HCT116 (cell line): ENCODE measurements at regions not wholly inside any gene's neighbourhood (a gene's known extent, or its start where the extent isn't known, plus 50 kb on each side); places are given as distances from the start of the nearest gene placed in this dataset.

Source experiments
- ATAC-seq: fragments of 200-7000 bp; cut with Tn5 transposase; 2 replicates; pipeline ENCODE4 v1.9.1; 2020; ENCODE audit warnings: mild to moderate bottlenecking, moderate library complexity
- BruUV-seq: library from RNA; stranded (reverse); fragments of 400-500 nt; replicated peaks from 2 replicates; lab custom pipeline; 2021; lab: Mats Ljungman, UMichigan
- CTCF ChIA-PET: fragments of 300-600 bp; sonication (Branson Sonifier 250); formaldehyde crosslinking; loops from one replicate; lab custom pipeline; 2021; ENCODE audit warnings: antibody characterized with exemption; lab: Charles Lee
- POLR2A ChIA-PET: fragments of 300-600, 350-600 bp; sonication (Branson Sonifier 250); formaldehyde crosslinking; loops from one replicate; lab custom pipeline; 2021; ENCODE audit warnings: antibody characterized with exemption; lab: Charles Lee
- RAD21 ChIA-PET, 2 experiments: fragments of 300-600 bp; sonication (Branson Sonifier 250); formaldehyde crosslinking; loops; one replicate each; lab custom pipeline; 2023; ENCODE audit warnings: low total read pairs in 2 of 2; ENCODE audit not compliant: uncharacterized antibody in 2 of 2, unreplicated experiment in 2 of 2, low non-redundant PET in 1 of 2; lab: Charles Lee
- DNase-seq: peaks from one replicate; pipeline ENCODE4 v3.0.0-alpha.2; 2010; ENCODE audit warnings: low read depth, low spot score
- H2AFZ ChIP-seq: fragments of 200-600 bp; shearing (Covaris generic), sonication (generic); 2 replicates; pipeline ENCODE4 v1.6.1; 2017; ENCODE audit warnings: low read depth, mixed run types, mixed read lengths, antibody characterized with exemption, low read length; ENCODE audit not compliant: poor library complexity, severe bottlenecking
- H3K27ac ChIP-seq: 2 replicates; pipeline ENCODE4 v1.5.1; 2012; ENCODE audit warnings: low read depth, low read length
- H3K27me3 ChIP-seq: fragments of 200-600 bp; sonication (generic); 2 replicates; pipeline ENCODE4 v1.6.1; 2016; ENCODE audit warnings: mixed run types, low read length, mixed read lengths; ENCODE audit not compliant: insufficient read depth
- H3K36me3 ChIP-seq, 2 experiments: fragments of 200-500 bp in 1 of 2; fragments of 200-600 bp in 1 of 2; sonication (Bioruptor generic) in 1 of 2; sonication (generic) in 1 of 2; 2 replicates each; pipeline versions ENCODE4 v1.5.1 to v1.6.1; 2014 to 2016; ENCODE audit warnings: low read length in 2 of 2, inconsistent platforms in 1 of 2, mixed read lengths in 1 of 2, mixed run types in 1 of 2; ENCODE audit not compliant: insufficient read depth in 2 of 2, control insufficient read depth in 1 of 2
- H3K4me1 ChIP-seq, 2 experiments: fragments of 200-600 bp in 1 of 2; sonication (generic) in 1 of 2; 2 replicates each; pipeline versions ENCODE4 v1.5.1 to v1.6.1; 2012 to 2017; ENCODE audit warnings: low read length in 2 of 2, inconsistent platforms in 1 of 2, mild to moderate bottlenecking in 1 of 2, mixed read lengths in 1 of 2, mixed run types in 1 of 2, moderate library complexity in 1 of 2; ENCODE audit not compliant: insufficient read depth in 2 of 2, control insufficient read depth in 1 of 2
- H3K4me2 ChIP-seq: fragments of 200-600 bp; sonication (generic); 2 replicates; pipeline ENCODE4 v1.6.1; 2017; ENCODE audit warnings: mixed run types, low read length, mixed read lengths
- H3K4me3 ChIP-seq, 2 experiments: fragments of 200-600 bp in 1 of 2; sonication (generic) in 1 of 2; replicated peaks in 1 of 2; 2 replicates each; pipeline ENCODE4 v1.5.1; 2011 to 2016; ENCODE audit warnings: low read length in 2 of 2, control low read depth in 1 of 2, low read depth in 1 of 2, mild to moderate bottlenecking in 1 of 2, mixed read lengths in 1 of 2, mixed run types in 1 of 2
- H3K79me2 ChIP-seq: fragments of 200-600 bp; sonication (generic); 2 replicates; pipeline ENCODE4 v1.6.1; 2017; ENCODE audit warnings: mild to moderate bottlenecking, mixed run types, low read length, moderate library complexity, mixed read lengths; ENCODE audit not compliant: insufficient read depth
- H3K9ac ChIP-seq: fragments of 200-600 bp; sonication (generic); 2 replicates; pipeline ENCODE4 v1.6.1; 2016; ENCODE audit warnings: low read length, mixed read lengths
- H3K9me2 ChIP-seq: fragments of 200-600 bp; sonication (generic), shearing (Covaris generic); 2 replicates; pipeline ENCODE4 v1.6.1; 2017; ENCODE audit warnings: mixed run types, mild to moderate bottlenecking, moderate library complexity; ENCODE audit not compliant: insufficient read depth
- H3K9me3 ChIP-seq, 2 experiments: fragments of 200-500 bp in 1 of 2; fragments of 200-600 bp in 1 of 2; sonication (Bioruptor generic) in 1 of 2; sonication (generic) in 1 of 2; 2 replicates each; pipeline ENCODE4 v1.6.1; 2014 to 2017; ENCODE audit warnings: low read length in 2 of 2, mixed read lengths in 2 of 2, inconsistent platforms in 1 of 2, low read depth in 1 of 2, mild to moderate bottlenecking in 1 of 2, mixed run types in 1 of 2, moderate library complexity in 1 of 2; ENCODE audit not compliant: control insufficient read depth in 1 of 2, insufficient read depth in 1 of 2
- H4K20me1 ChIP-seq: fragments of 200-600 bp; sonication (generic), shearing (Covaris generic); 2 replicates; pipeline ENCODE4 v1.6.1; 2017; ENCODE audit warnings: mixed run types, mild to moderate bottlenecking, moderate library complexity; ENCODE audit not compliant: insufficient read depth
- CTCF ChIP-seq, 3 experiments: fragments of 200-600 bp in 1 of 3; sonication (generic) in 1 of 3; IDR thresholded peaks in 2 of 3; conservative IDR thresholded peaks in 1 of 3; 2 replicates each; pipeline ENCODE4 v1.5.1; 2012 to 2017; ENCODE audit warnings: low read depth in 2 of 3, low read length in 2 of 3, antibody characterized with exemption in 1 of 3, borderline replicate concordance in 1 of 3, control low read depth in 1 of 3, mild to moderate bottlenecking in 1 of 3, mixed read lengths in 1 of 3, mixed run types in 1 of 3, moderate library complexity in 1 of 3; ENCODE audit not compliant: insufficient read depth in 1 of 3
- EZH2 ChIP-seq: fragments of 200-600 bp; sonication (generic); IDR thresholded peaks from 2 replicates; pipeline ENCODE4 v1.6.1; 2017; ENCODE audit warnings: antibody characterized with exemption, mixed run types
- EZH2phosphoT487 ChIP-seq: fragments of 200-600 bp; IDR thresholded peaks from 2 replicates; pipeline ENCODE4 v1.6.1; 2018; ENCODE audit warnings: antibody characterized with exemption, borderline replicate concordance
- JUND ChIP-seq: IDR thresholded peaks from 2 replicates; pipeline ENCODE4 v1.6.1; 2012
- RAD21 ChIP-seq: IDR thresholded peaks from 2 replicates; pipeline ENCODE4 v1.6.1; 2012; ENCODE audit warnings: low read depth, mild to moderate bottlenecking
- REST ChIP-seq: IDR thresholded peaks from 2 replicates; pipeline ENCODE4 v1.6.1; 2012; ENCODE audit warnings: low read depth
- SP1 ChIP-seq: IDR thresholded peaks from 2 replicates; pipeline ENCODE4 v1.6.1; 2012; ENCODE audit warnings: low read depth
- SRF ChIP-seq: IDR thresholded peaks from 2 replicates; pipeline ENCODE4 v1.6.1; 2012; ENCODE audit warnings: low read depth
- TCF7L2 ChIP-seq: IDR thresholded peaks from 2 replicates; pipeline ENCODE4 v1.7.0; 2011; ENCODE audit warnings: borderline replicate concordance, inconsistent platforms; ENCODE audit not compliant: insufficient read depth, insufficient read length; ENCODE audit errors: extremely low read depth
- YY1 ChIP-seq: IDR thresholded peaks from 2 replicates; pipeline ENCODE4 v1.6.1; 2011; ENCODE audit warnings: low read length, low read depth, moderate library complexity, mild to moderate bottlenecking; ENCODE audit not compliant: insufficient replicate concordance; ENCODE audit errors: extremely low read depth
- ZFX ChIP-seq: fragments of 450-650 bp; IDR thresholded peaks from 2 replicates; pipeline ENCODE4 v1.6.1; 2017
- intact Hi-C: fragments of 100-400 bp; cut with micrococcal nuclease; formaldehyde crosslinking; loops from 2 replicates; pipeline ENCODE4 v1.10.0; 2022

- intact Hi-C loops = no loop called here
- Histone ChIP-seq H3K9ac (no peak overlapping the region), H3K27ac (no peak overlapping the region), H4K20me1 (no peaks in the 10 kb centered on the region), H3K9me2 (no peaks in the 10 kb centered on the region), H3K27me3 (no peaks in the 10 kb centered on the region)
- POLR2A ChIA-PET = no interaction called here
- BruUV-seq = no TSS peak
- RAD21 ChIA-PET = no interaction called here
- TF ChIP-seq SP1 (no peak), REST (no peak), EZH2phosphoT487 (no peak), ZFX (no peak), TCF7L2 (no peak), RAD21 (no peak), SRF (no peak), CTCF (IDR thresholded peaks at IDR 0.05 in 2 of 3, conservative IDR thresholded peaks at IDR 0.05 in 1 of 3; ENCODE audit: borderline replicate concordance in 1 of 3, insufficient read depth in 1 of 3, low read depth in 2 of 3, low read length in 2 of 3) (no peak), EZH2 (no peak), YY1 (no peak), JUND (no peak)
- TF ChIP-seq, all 23 proteins: peak for 0
- Histone ChIP-seq H2AFZ (no peak overlapping the region), H3K4me2 (no peak overlapping the region), H3K79me2 (no peaks in the 10 kb centered on the region), H3K4me1 (peaks cover 0 to 12% of the 10 kb centered on the region in 2 experiments; a peak in 2 of 4 replicates), H3K4me3 (no peak overlapping the region), H3K9me3 (no peaks in the 10 kb centered on the region), H3K36me3 (no peaks in the 10 kb centered on the region)
- no peak for DNase-seq
- ATAC-seq = no peak
- CTCF ChIA-PET = no interaction called here
Measured at GRCh38 chr6:11367638-11368199, 135.3 kb upstream of the NEDD9 start.
